AG09319 (cell line): ENCODE measurements at regions not wholly inside any gene's neighbourhood (a gene's known extent, or its start where the extent isn't known, plus 50 kb on each side); places are given as distances from the start of the nearest gene placed in this dataset.
"Not testable (repeated sequence)": the region's sequence is repeated elsewhere in the genome, so short reads cannot be mapped to it uniquely, and the experiment has no call there.

Experiments
- DNase-seq: peaks from one replicate; pipeline ENCODE4 v3.0.0-alpha.2; 2010; ENCODE audit warnings: low read depth; ENCODE audit errors: extremely low read depth
- TF ChIP-seq, protein P1 (sequence below): IDR thresholded peaks from 2 replicates; pipeline ENCODE4 v1.5.1; 2011; ENCODE audit warnings: low read depth, mild to moderate bottlenecking, inconsistent platforms, low read length, moderate library complexity

DNA sequence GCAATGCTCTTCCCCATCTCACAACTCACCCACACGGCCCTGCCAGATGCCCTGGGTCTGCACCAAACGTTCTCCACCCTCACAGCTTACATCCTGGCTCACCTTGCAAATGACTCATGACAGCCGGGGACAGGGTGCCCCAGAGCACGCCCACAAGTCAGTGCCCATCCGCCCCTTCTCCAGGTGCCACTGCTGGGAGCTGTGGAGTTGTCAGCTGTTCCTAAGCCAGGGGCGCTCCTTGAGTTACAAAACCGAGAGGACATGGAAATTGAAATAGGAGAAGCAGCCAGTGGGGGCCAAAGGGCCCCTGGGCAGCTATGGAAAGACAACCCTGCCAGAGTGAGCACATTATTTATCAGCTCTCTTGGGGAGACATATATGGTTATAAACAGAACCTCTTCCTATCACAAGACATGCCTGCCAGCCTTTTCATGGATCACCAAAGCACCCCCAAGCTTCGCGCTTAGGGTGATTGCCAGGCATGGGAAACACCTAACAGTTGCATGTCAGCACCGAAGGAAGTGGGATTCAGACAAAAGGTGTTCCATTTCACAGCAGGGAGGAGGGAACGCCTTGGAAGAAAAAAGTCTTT is 236.8 kb downstream of the LY86 start:
- no peak for DNase-seq
- TF ChIP-seq, protein P1, sequence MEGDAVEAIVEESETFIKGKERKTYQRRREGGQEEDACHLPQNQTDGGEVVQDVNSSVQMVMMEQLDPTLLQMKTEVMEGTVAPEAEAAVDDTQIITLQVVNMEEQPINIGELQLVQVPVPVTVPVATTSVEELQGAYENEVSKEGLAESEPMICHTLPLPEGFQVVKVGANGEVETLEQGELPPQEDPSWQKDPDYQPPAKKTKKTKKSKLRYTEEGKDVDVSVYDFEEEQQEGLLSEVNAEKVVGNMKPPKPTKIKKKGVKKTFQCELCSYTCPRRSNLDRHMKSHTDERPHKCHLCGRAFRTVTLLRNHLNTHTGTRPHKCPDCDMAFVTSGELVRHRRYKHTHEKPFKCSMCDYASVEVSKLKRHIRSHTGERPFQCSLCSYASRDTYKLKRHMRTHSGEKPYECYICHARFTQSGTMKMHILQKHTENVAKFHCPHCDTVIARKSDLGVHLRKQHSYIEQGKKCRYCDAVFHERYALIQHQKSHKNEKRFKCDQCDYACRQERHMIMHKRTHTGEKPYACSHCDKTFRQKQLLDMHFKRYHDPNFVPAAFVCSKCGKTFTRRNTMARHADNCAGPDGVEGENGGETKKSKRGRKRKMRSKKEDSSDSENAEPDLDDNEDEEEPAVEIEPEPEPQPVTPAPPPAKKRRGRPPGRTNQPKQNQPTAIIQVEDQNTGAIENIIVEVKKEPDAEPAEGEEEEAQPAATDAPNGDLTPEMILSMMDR, result no peak

DNA sequence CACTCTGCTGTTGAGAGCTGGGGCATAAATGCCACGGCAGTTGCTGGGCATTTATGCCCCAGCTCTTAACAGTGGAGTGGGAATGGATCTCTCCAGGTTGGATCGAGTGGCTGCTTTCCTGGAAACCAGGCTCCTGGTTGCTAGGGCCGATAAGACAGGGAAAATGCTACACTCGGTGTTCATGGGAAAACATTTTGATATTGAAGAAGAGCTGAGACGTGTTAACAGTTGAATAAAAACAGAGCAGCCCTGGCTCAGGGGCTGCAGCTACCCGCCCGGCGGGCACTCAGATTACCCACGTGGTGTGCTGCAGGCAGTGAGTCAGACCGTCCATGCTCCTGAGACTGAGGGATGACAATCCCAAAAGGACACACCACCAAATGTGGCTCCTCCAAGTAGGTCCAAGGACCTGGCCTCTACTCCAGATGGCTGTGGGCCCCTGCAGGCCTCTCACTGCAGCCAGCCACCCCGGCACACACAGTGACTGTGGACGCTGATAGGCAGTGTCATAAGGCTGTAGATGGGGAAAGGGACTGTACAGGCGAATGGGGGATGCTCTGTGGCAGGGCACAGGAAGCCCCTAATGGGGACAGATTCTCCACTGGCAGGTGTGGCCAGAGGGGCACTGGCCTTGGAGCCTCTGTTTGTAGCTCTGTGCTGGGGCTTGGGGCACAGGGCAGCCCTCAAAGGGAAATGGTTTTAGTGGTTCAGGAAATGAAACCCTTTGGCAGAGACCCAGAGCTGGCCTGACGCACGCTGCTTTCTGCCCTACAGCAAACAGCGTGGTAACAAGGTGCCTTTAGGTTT is 237.8 kb downstream of the LY86 start:
- no peak for DNase-seq
- TF ChIP-seq, protein P1, result no peak

DNA sequence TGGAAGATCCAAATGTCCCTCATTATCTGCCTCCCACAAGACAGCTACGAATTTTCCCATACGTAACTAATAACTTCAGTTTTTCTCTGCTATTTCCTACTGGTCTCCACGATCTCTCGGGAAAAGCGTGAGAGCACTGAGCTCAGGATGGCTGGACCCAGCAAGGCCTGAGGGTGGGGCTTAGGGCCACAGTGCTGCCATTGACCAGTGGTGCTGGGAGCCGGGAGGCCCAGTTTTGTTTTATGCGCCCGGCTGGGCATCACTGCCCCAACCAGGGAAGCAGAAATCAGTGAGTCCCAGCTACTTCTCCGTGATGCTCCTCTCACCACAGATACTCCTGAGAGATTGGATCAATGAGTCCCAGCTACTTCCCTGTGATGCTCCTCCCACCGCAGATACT is 238.4 kb downstream of the LY86 start:
- TF ChIP-seq, protein P1, result no peak
- DNase-seq, result no peak

DNA sequence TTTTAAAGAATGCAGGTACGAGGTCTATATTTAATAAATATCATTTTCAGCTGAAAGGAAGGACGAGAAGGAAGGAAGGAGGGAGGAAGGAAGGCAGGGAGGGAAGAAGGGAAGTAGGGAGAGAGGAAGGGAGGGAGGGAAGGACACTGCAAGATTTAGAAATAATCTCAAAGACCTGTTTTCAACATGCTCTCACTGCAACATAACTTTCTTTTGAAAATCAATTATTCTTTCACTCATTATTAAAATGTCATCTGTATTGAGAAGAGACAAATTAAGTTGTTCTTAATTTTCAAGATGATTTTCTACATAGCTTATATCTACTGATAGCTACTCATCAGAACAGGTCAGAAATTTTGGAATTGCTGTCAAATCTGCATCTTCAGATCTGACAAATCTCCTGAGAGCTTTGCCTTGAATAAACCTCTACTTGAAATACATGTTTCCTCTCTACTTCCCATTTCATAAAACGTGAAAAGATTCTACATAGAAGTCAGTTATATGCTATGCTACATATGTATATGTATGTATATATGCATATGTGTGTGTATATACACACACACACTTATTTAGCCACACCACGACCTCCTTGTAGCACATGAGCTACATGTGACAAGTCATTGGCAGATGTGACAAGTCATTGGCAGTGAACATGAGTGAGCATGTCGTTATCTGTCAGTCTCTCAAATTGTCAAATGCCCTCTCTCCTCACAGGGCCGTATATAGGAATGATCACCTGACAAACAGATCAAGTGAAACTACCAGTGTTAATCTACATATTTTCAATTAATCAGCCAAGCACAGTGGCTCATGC is 241.6 kb downstream of the LY86 start:
- TF ChIP-seq, protein P1, result no peak
- no peak for DNase-seq

DNA sequence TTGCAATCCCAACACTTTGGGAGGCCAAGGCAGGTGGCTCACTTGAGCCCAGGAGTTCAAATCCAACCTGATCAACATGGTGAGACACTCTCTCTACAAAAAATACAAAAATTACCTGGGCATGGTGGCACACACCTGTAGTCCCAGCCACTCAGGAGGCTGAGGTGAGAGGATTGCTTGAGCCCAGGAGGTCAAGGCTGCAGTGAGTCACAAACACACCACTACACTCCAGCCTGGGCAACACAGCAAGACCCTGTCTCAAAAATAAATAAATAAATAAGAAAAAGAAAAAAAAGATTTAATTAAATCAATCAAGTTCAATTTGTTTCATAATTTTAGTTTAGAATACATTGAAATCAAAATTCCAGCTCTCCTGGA is 242.2 kb downstream of the LY86 start:
- not testable (repeated sequence) for DNase-seq

DNA sequence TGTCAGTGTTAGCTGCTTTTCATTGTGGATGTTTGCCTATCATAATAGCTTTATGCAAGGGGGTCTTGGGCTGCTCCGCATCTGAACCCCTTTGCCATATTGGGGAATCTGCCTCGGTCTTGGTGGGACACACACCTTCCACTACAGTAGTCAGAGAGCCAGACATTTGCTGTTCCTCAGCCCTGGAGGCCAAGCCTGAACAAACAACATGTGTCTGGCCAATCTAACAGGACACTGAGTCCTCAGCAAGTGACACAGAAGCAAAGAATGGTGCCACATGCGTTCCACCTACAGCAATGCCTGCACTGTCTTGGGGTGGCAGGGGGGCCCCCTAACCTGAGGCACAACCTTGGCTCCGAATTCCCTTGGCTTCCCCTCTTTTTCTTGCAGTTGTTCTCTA is 243.9 kb downstream of the LY86 start:
- DNase-seq, result no peak
- TF ChIP-seq, protein P1, result no peak

DNA sequence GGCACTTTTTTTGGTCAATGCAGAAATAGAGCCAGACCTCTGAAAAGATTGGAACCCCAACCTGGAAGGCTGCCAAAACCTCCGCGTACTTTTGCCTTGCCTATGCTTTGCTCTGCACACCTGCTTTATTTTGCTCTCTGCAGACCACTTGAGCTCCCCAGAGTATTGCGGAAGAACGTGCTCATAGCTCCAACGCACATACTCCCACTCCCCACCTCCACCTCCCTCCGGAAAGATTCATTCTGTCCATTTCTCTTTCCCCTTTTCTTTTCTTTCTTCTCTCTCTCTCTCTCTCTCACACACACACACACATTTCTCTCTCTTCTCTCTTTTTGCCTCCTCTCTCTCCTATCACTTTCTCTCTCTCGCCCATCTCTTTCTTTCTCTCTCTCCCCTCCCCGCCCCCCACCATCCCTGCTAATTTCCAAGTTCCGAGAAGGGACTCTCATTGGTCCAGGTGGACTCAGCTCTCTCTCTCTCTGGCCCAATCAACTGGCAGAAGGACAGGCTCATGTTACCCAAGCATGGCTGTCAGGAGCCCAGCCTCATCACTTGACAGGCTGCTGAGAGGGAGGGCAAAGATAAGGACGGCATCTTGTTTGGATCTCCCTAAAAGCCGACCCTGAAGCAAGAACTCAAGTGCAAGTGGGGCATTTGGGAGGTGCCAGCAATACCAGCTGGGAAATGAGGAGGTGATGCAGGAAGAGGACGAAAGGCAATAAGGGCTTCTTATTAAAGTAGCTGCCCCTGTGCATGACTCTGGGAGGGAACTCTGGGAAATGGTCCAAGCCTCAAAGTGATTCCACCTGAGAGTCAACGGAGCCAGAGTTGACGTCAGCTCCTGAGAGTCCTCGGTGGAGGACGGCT is 246.1 kb downstream of the LY86 start:
- TF ChIP-seq, protein P1, result no peak
- DNase-seq, result no peak
